H1 (cell line): ENCODE measurements at regions not wholly inside any gene's neighbourhood (a gene's known extent, or its start where the extent isn't known, plus 50 kb on each side); places are given as distances from the start of the nearest gene placed in this dataset.

ENCODE experiments used
- CTCF ChIA-PET: fragments of 300-600 bp; sonication (Branson Sonifier 250); formaldehyde crosslinking; loops from one replicate; lab custom pipeline; 2021; ENCODE audit not compliant: partially characterized antibody; lab: Charles Lee
- POLR2A ChIA-PET: fragments of 300-600 bp; sonication (Branson Sonifier 250); formaldehyde crosslinking; loops from one replicate; lab custom pipeline; 2021; ENCODE audit warnings: inconsistent platforms; ENCODE audit not compliant: partially characterized antibody; lab: Charles Lee
- DNase-seq, 2 experiments: peaks; one replicate each; pipeline versions ENCODE4 v3.0.0 to v3.0.0-alpha.2; 2010 to 2022; ENCODE audit warnings: low spot score in 2 of 2, low read depth in 1 of 2, mixed read lengths in 1 of 2
- FAIRE-seq: peaks from 2 replicates; lab custom pipeline; 2011; peaks lifted over from hg19 to GRCh38; lab: Jason Lieb, UNC
- H2AFZ ChIP-seq: 2 replicates; pipeline ENCODE4 v1.8.1; 2012; ENCODE audit warnings: low read length, inconsistent platforms
- H2AK5ac ChIP-seq: 2 replicates; pipeline ENCODE4 v1.6.1; 2013; ENCODE audit warnings: low read depth, low read length
- H2BK120ac ChIP-seq: replicated peaks from 2 replicates; pipeline ENCODE3; 2013; ENCODE audit warnings: low read depth, low read length, inconsistent platforms
- H2BK12ac ChIP-seq: 2 replicates; pipeline ENCODE4 v1.6.1; 2013; ENCODE audit warnings: low read depth, low read length
- H2BK15ac ChIP-seq: 2 replicates; pipeline ENCODE4 v1.6.1; 2013; ENCODE audit warnings: low read length
- H2BK20ac ChIP-seq: 2 replicates; pipeline ENCODE4 v1.6.1; 2013; ENCODE audit warnings: low read length
- H2BK5ac ChIP-seq: 2 replicates; pipeline ENCODE4 v1.6.1; 2013; ENCODE audit warnings: low read depth, low read length
- H3K14ac ChIP-seq: 2 replicates; pipeline ENCODE4 v1.6.1; 2013; ENCODE audit warnings: inconsistent platforms; ENCODE audit not compliant: insufficient read length
- H3K18ac ChIP-seq: 2 replicates; pipeline ENCODE4 v1.6.1; 2013; ENCODE audit warnings: low read length; ENCODE audit errors: extremely low read depth
- H3K23ac ChIP-seq: 2 replicates; pipeline ENCODE4 v1.6.1; 2013; ENCODE audit warnings: inconsistent platforms; ENCODE audit not compliant: insufficient read length
- H3K23me2 ChIP-seq: 2 replicates; pipeline ENCODE4 v1.6.1; 2013; ENCODE audit warnings: low read depth, low read length
- H3K27ac ChIP-seq: 2 replicates; pipeline ENCODE4 v1.6.1; 2011; ENCODE audit warnings: low read depth, low read length, inconsistent platforms
- H3K27me3 ChIP-seq, 4 experiments: replicated peaks in 1 of 4; 1 replicate in 1 of 4; 2 replicates in 3 of 4; pipeline versions ENCODE4 v1.6.1 to v1.8.1; 2011 to 2013; ENCODE audit warnings: low read length in 3 of 4, mild to moderate bottlenecking in 3 of 4, inconsistent platforms in 2 of 4, mixed read lengths in 2 of 4, moderate library complexity in 1 of 4; ENCODE audit not compliant: control insufficient read depth in 3 of 4, insufficient read depth in 3 of 4; ENCODE audit errors: extremely low read depth in 1 of 4
- H3K36me3 ChIP-seq, 4 experiments: 2 replicates each; pipeline versions ENCODE4 v1.6.1 to v1.8.1; 2011 to 2013; ENCODE audit warnings: mild to moderate bottlenecking in 4 of 4, low read length in 3 of 4, moderate library complexity in 2 of 4, control low read depth in 1 of 4, inconsistent platforms in 1 of 4; ENCODE audit not compliant: insufficient read depth in 4 of 4, control insufficient read depth in 2 of 4
- H3K4ac ChIP-seq: replicated peaks from 2 replicates; pipeline ENCODE3; 2013; ENCODE audit warnings: low read length, low read depth, mixed read lengths, inconsistent platforms; ENCODE audit not compliant: insufficient read length
- H3K4me1 ChIP-seq, 4 experiments: replicated peaks in 1 of 4; 1 replicate in 1 of 4; 2 replicates in 3 of 4; pipeline versions ENCODE4 v1.6.1 to v1.8.1; 2011 to 2013; ENCODE audit warnings: low read length in 3 of 4, inconsistent platforms in 2 of 4, mixed read lengths in 1 of 4; ENCODE audit not compliant: insufficient read depth in 4 of 4, control insufficient read depth in 3 of 4
- H3K4me2 ChIP-seq, 2 experiments: 2 replicates each; pipeline versions ENCODE4 v1.6.1 to v1.8.1; 2011 to 2013; ENCODE audit warnings: low read depth in 2 of 2, low read length in 2 of 2, control low read depth in 1 of 2, inconsistent platforms in 1 of 2, mild to moderate bottlenecking in 1 of 2; ENCODE audit not compliant: insufficient read depth in 1 of 2
- H3K4me3 ChIP-seq, 4 experiments: fragments of 200-600, 300-600 bp in 1 of 4; sonication (generic), shearing (Covaris generic), sonication (Bioruptor Twin) in 1 of 4; 2 replicates each; pipeline versions ENCODE4 v1.5.1 to v1.8.1; 2011 to 2016; ENCODE audit warnings: low read length in 4 of 4, low read depth in 3 of 4, control low read depth in 2 of 4, inconsistent platforms in 2 of 4, mild to moderate bottlenecking in 2 of 4, mixed read lengths in 1 of 4, moderate library complexity in 1 of 4; ENCODE audit not compliant: insufficient read depth in 2 of 4; ENCODE audit errors: extremely low read depth in 1 of 4
- H3K56ac ChIP-seq: replicated peaks from 2 replicates; pipeline ENCODE3; 2013; ENCODE audit warnings: low read depth, mild to moderate bottlenecking, mixed read lengths, low read length, inconsistent platforms; ENCODE audit not compliant: insufficient read length
- H3K79me1 ChIP-seq: 2 replicates; pipeline ENCODE4 v1.6.1; 2013; ENCODE audit warnings: low read depth, low read length, control low read depth
- H3K79me2 ChIP-seq, 2 experiments: 2 replicates each; pipeline versions ENCODE4 v1.6.1 to v1.8.1; 2012 to 2013; ENCODE audit warnings: low read length in 2 of 2, mild to moderate bottlenecking in 2 of 2, inconsistent platforms in 1 of 2; ENCODE audit not compliant: insufficient read depth in 2 of 2, control insufficient read depth in 1 of 2
- H3K9ac ChIP-seq, 4 experiments: replicated peaks in 1 of 4; 1 replicate in 1 of 4; 2 replicates in 3 of 4; pipeline versions ENCODE4 v1.6.1 to v1.8.1; 2011 to 2013; ENCODE audit warnings: low read depth in 3 of 4, low read length in 3 of 4, control low read depth in 2 of 4, mild to moderate bottlenecking in 2 of 4, moderate library complexity in 2 of 4, inconsistent platforms in 1 of 4; ENCODE audit errors: extremely low read depth in 1 of 4
- H3K9me3 ChIP-seq, 2 experiments: 2 replicates each; pipeline versions ENCODE4 v1.6.1 to v1.8.1; 2012 to 2013; ENCODE audit warnings: mild to moderate bottlenecking in 2 of 2, moderate library complexity in 2 of 2, control low read depth in 1 of 2, inconsistent platforms in 1 of 2, low read depth in 1 of 2, low read length in 1 of 2, mixed read lengths in 1 of 2; ENCODE audit not compliant: insufficient read depth in 2 of 2
- H4K20me1 ChIP-seq, 2 experiments: replicated peaks in 1 of 2; 2 replicates each; pipeline versions ENCODE3 to v1.8.1; 2011 to 2013; ENCODE audit warnings: inconsistent platforms in 2 of 2, low read length in 2 of 2, mild to moderate bottlenecking in 1 of 2; ENCODE audit not compliant: insufficient read depth in 2 of 2, control insufficient read depth in 1 of 2
- H4K5ac ChIP-seq: 2 replicates; pipeline ENCODE4 v1.6.1; 2013; ENCODE audit warnings: low read length, low read depth, mixed read lengths, inconsistent platforms; ENCODE audit not compliant: insufficient read length
- H4K8ac ChIP-seq: 2 replicates; pipeline ENCODE4 v1.8.0; 2013; ENCODE audit warnings: mild to moderate bottlenecking, moderate library complexity, low read length, inconsistent platforms; ENCODE audit not compliant: insufficient read depth; ENCODE audit errors: extremely low read depth
- H4K91ac ChIP-seq: replicated peaks from 2 replicates; pipeline ENCODE3; 2013; ENCODE audit warnings: low read length, mixed read lengths, inconsistent platforms; ENCODE audit not compliant: insufficient read length
- CBX8 ChIP-seq: fragments of 300-800, 300-1000 bp; sonication (generic); IDR thresholded peaks from 2 replicates; pipeline ENCODE4 v1.7.1; 2016; ENCODE audit warnings: low read depth, low read length, borderline replicate concordance
- GABPA ChIP-seq: IDR thresholded peaks from 2 replicates; pipeline ENCODE4 v1.6.1; 2011; ENCODE audit warnings: mild to moderate bottlenecking, low read length, moderate library complexity, borderline replicate concordance; ENCODE audit not compliant: insufficient read depth
- HDAC2 ChIP-seq, 2 experiments: fragments of 300-600 bp in 1 of 2; sonication (generic) in 1 of 2; IDR thresholded peaks; 2 replicates each; pipeline ENCODE4 v1.6.1; 2011 to 2012; ENCODE audit warnings: low read depth in 2 of 2, low read length in 2 of 2, mild to moderate bottlenecking in 2 of 2, moderate library complexity in 2 of 2, borderline replicate concordance in 1 of 2, inconsistent platforms in 1 of 2
- HDAC6 ChIP-seq: IDR thresholded peaks from one replicate; pipeline ENCODE4 v1.7.1; 2012; ENCODE audit warnings: low read depth, mild to moderate bottlenecking, inconsistent platforms, low read length, moderate library complexity
- KDM5A ChIP-seq: fragments of 200-600 bp; IDR thresholded peaks from 2 replicates; pipeline ENCODE4 v1.7.1; 2012; ENCODE audit warnings: mild to moderate bottlenecking, low read length, inconsistent platforms, mixed read lengths
- PHF8 ChIP-seq: fragments of 200-600 bp; sonication (generic); conservative IDR thresholded peaks from 2 replicates; pipeline ENCODE4 v1.7.1; 2012; ENCODE audit warnings: low read depth, mild to moderate bottlenecking, inconsistent platforms, low read length, moderate library complexity
- SAP30 ChIP-seq: fragments of 300-600 bp; sonication (generic); IDR thresholded peaks from 2 replicates; pipeline ENCODE4 v1.7.1; 2012; ENCODE audit warnings: low read length, moderate library complexity, mild to moderate bottlenecking, inconsistent platforms; ENCODE audit not compliant: insufficient read depth, insufficient replicate concordance
- SIN3A ChIP-seq, 2 experiments: IDR thresholded peaks in 1 of 2; conservative IDR thresholded peaks in 1 of 2; 2 replicates each; pipeline ENCODE4 v1.6.1; 2011 to 2012; ENCODE audit warnings: low read length in 2 of 2, improper control_type of control experiment in 1 of 2, low read depth in 1 of 2, mild to moderate bottlenecking in 1 of 2
- SIRT6 ChIP-seq: IDR thresholded peaks from one replicate; pipeline ENCODE4 v1.7.1; 2012; ENCODE audit warnings: low read length, inconsistent platforms
- SIX5 ChIP-seq: IDR thresholded peaks from 2 replicates; pipeline ENCODE4 v1.6.1; 2011; ENCODE audit warnings: mild to moderate bottlenecking, low read depth, low read length
- SRF ChIP-seq: IDR thresholded peaks from 2 replicates; pipeline ENCODE4 v1.6.1; 2011; ENCODE audit warnings: mild to moderate bottlenecking, low read depth, low read length, moderate library complexity
- TAF1 ChIP-seq: IDR thresholded peaks from 2 replicates; pipeline ENCODE4 v1.6.1; 2011; ENCODE audit warnings: mild to moderate bottlenecking, low read depth, low read length
- WGBS, 2 experiments: shearing (Covaris generic) in 1 of 2; methylation state at CpG; one replicate each; pipeline versions ENCODE4 v1.1.6 to v1.1.7; 2013 to 2015; ENCODE audit warnings: low lambda C conversion rate in 2 of 2, mixed read lengths in 2 of 2, inconsistent platforms in 1 of 2, low coverage in 1 of 2, missing lambda C conversion rate in 1 of 2; ENCODE audit not compliant: insufficient replicate concordance in 2 of 2, insufficient coverage in 1 of 2, insufficient read length in 1 of 2; ENCODE audit errors: extremely low coverage in 1 of 2, missing lambda C conversion rate in 1 of 2; 5-methylcytosine and 5-hydroxymethylcytosine counted together
- TF ChIP-seq, protein P1 (sequence below): IDR thresholded peaks from 2 replicates; pipeline ENCODE4 v1.6.1; 2012; ENCODE audit warnings: inconsistent platforms

DNA sequence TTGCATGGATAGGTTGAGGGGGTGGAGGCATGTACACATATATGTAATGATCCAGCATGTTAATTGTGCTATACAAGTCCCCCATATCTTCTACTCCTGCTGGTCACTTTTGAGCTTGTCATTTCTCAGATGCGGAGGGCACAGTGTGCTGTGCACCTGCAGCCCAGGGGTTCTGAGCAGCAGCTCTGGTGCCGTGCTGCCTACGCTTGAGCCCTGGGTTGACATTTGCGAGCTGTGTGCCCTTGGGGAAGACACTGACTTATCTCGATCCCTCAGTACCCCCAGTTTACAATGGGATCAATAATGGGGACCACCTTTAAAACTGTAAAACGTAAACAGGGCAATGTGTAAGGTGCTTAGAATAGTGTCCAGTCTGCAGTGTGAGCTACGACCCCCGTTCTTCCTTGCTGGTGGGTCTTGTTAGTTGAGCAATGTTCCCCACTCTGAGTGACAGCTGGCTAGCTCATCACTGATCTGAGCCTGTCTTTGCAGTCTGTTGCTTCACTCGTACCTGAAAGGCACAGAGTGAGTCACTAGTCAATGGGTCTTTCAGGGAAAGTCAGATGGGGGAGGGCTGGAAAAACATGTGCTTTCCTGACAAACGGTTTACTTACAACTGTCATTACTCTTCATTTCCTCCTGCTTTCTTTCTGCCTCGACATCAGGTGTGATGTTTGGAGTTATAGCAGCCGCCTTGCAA lies 91.7 kb downstream of the SLC2A10 start:
- H2AK5ac ChIP-seq: no peak overlapping the region
- DNase-seq: no peak
- no peak overlapping the region for H3K56ac ChIP-seq
- WGBS, 2 experiments: 86% methylated on average over 12 of the region's 12 CpGs; no CpG with 5 or more reads in 1 of the 2 experiments
- no peaks in the 10 kb centered on the region for H3K9me3 ChIP-seq
- no peak overlapping the region for H3K18ac ChIP-seq
- no peak overlapping the region for H3K4me3 ChIP-seq
- H3K14ac ChIP-seq: no peak overlapping the region
- no peaks in the 10 kb centered on the region for H4K20me1 ChIP-seq
- no peak overlapping the region for H2BK20ac ChIP-seq
- H4K91ac ChIP-seq: no peak overlapping the region
- no peaks in the 10 kb centered on the region for H3K4me1 ChIP-seq
- H2BK12ac ChIP-seq: no peak overlapping the region
- no peak overlapping the region for H4K5ac ChIP-seq
- CTCF ChIA-PET: interaction anchor here (0.7 to 1.2 kb wide), 2 partner anchors 67 to 102 kb away, joined by 3 read pairs; no protein-coding TSS in a partner anchor
- POLR2A ChIA-PET: no interaction called here
- H3K4me2 ChIP-seq: no peak overlapping the region
- FAIRE-seq: no peak
- no peak overlapping the region for H2BK120ac ChIP-seq
- H3K27ac ChIP-seq: no peak overlapping the region
- no peak overlapping the region for H3K23ac ChIP-seq
- H2BK5ac ChIP-seq: no peak overlapping the region
- H3K79me1 ChIP-seq: no peaks in the 10 kb centered on the region
- no peak overlapping the region for H3K9ac ChIP-seq
- H3K4ac ChIP-seq: no peak overlapping the region
- H4K8ac ChIP-seq: no peak overlapping the region
- no peaks in the 10 kb centered on the region for H3K23me2 ChIP-seq
- peak overlapping the region; percentile 40; the same call in 1 of the 2 replicates for H2BK15ac ChIP-seq
- no peaks in the 10 kb centered on the region for H3K27me3 ChIP-seq
- no peaks in the 10 kb centered on the region for H3K79me2 ChIP-seq
- H3K36me3 ChIP-seq: no peaks in the 10 kb centered on the region
- no peak overlapping the region for H2AFZ ChIP-seq
- TF ChIP-seq SAP30: no peak
- no peak for TF ChIP-seq PHF8
- TF ChIP-seq, protein P1, sequence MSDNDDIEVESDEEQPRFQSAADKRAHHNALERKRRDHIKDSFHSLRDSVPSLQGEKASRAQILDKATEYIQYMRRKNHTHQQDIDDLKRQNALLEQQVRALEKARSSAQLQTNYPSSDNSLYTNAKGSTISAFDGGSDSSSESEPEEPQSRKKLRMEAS: no peak
- TF ChIP-seq HDAC6: no peak
- TF ChIP-seq KDM5A: no peak
- no peak for TF ChIP-seq SIRT6
- TF ChIP-seq GABPA: no peak
- no peak for TF ChIP-seq CBX8
- no peak for TF ChIP-seq HDAC2 (IDR thresholded peaks at IDR 0.05; ENCODE audit: borderline replicate concordance in 1 of 2, low read depth in 2 of 2, low read length in 2 of 2)
- no peak for TF ChIP-seq SIX5
- no peak for TF ChIP-seq TAF1
- no peak for TF ChIP-seq SRF
- TF ChIP-seq SIN3A (conservative IDR thresholded peaks at IDR 0.05 in 1 of 2, IDR thresholded peaks at IDR 0.05 in 1 of 2; ENCODE audit: low read depth in 1 of 2, low read length in 2 of 2): no peak
